Gastrocnemius medialis (tissue), 4 donors: ENCODE measurements at regions not wholly inside any gene's neighbourhood (a gene's known extent, or its start where the extent isn't known, plus 50 kb on each side); places are given as distances from the start of the nearest gene placed in this dataset.

Experiments used
- ATAC-seq, 2 donors: fragments of 150-250 bp; one replicate each; pipeline ENCODE4 v1.9.1; 2016
- DNase-seq, 2 donors: peaks; one replicate each; pipeline ENCODE4 v3.0.0-alpha.2; 2019
- H3K27ac ChIP-seq, 4 donors: fragments of 200-600 bp; sonication (generic); 1 replicate in 1 of 4; 2 replicates in 3 of 4; pipeline ENCODE4 v1.5.1; 2016 to 2018; ENCODE audit warnings: mild to moderate bottlenecking in 2 of 4, moderate library complexity in 1 of 4
- H3K27me3 ChIP-seq, 3 donors: fragments of 200-600 bp; sonication (generic) in 2 of 3; 1 replicate in 1 of 3; 2 replicates in 2 of 3; pipeline versions ENCODE4 v1.5.1 to v1.6.0; 2016 to 2019; ENCODE audit warnings: mild to moderate bottlenecking in 1 of 3, moderate library complexity in 1 of 3
- H3K36me3 ChIP-seq, 2 donors: fragments of 200-600 bp; sonication (generic) in 1 of 2; one replicate each; pipeline ENCODE4 v1.5.1; 2017 to 2018
- H3K4me1 ChIP-seq, 2 donors: fragments of 200-600 bp; sonication (generic) in 1 of 2; one replicate each; pipeline ENCODE4 v1.5.1; 2016 to 2017; ENCODE audit warnings: mild to moderate bottlenecking in 2 of 2
- H3K4me3 ChIP-seq, 4 donors: fragments of 200-600 bp; sonication (generic) in 3 of 4; 1 replicate in 1 of 4; 2 replicates in 3 of 4; pipeline ENCODE4 v1.5.1; 2016 to 2019; ENCODE audit warnings: mild to moderate bottlenecking in 2 of 4
- H3K9me3 ChIP-seq, 3 donors: fragments of 200-600 bp; sonication (generic) in 2 of 3; 1 replicate in 1 of 3; 2 replicates in 2 of 3; pipeline ENCODE4 v1.5.1; 2016 to 2019
- POLR2A ChIP-seq, 2 donors: fragments of 450-650 bp; IDR thresholded peaks; one replicate each; pipeline ENCODE4 v1.6.1; 2017; ENCODE audit warnings: antibody characterized with exemption in 2 of 2, mild to moderate bottlenecking in 2 of 2, moderate library complexity in 2 of 2
- in situ Hi-C, 4 donors: fragments of 200-750 bp; cut with MboI; loops; one replicate each; pipeline versions ENCODE4 v1.15.0 to v1.8.0; 2017; ENCODE audit warnings: low sequenced_read_pairs in 4 of 4
- intact Hi-C: fragments of 100-400 bp; cut with DNase I; formaldehyde crosslinking; loops from one replicate; pipeline ENCODE4 v1.15.1; 2023; ENCODE audit warnings: low total_unique reads
- TF ChIP-seq, protein P1 (sequence below), 5 experiments: fragments of 450-650 bp in 3 of 5; fragments of 200-600 bp in 2 of 5; sonication (generic) in 2 of 5; IDR thresholded peaks in 4 of 5; conservative IDR thresholded peaks in 1 of 5; 1 replicate in 4 of 5; 2 replicates in 1 of 5; pipeline ENCODE4 v1.5.1; 2016 to 2019; ENCODE audit warnings: antibody characterized with exemption in 5 of 5, mild to moderate bottlenecking in 3 of 5, moderate library complexity in 3 of 5

DNA sequence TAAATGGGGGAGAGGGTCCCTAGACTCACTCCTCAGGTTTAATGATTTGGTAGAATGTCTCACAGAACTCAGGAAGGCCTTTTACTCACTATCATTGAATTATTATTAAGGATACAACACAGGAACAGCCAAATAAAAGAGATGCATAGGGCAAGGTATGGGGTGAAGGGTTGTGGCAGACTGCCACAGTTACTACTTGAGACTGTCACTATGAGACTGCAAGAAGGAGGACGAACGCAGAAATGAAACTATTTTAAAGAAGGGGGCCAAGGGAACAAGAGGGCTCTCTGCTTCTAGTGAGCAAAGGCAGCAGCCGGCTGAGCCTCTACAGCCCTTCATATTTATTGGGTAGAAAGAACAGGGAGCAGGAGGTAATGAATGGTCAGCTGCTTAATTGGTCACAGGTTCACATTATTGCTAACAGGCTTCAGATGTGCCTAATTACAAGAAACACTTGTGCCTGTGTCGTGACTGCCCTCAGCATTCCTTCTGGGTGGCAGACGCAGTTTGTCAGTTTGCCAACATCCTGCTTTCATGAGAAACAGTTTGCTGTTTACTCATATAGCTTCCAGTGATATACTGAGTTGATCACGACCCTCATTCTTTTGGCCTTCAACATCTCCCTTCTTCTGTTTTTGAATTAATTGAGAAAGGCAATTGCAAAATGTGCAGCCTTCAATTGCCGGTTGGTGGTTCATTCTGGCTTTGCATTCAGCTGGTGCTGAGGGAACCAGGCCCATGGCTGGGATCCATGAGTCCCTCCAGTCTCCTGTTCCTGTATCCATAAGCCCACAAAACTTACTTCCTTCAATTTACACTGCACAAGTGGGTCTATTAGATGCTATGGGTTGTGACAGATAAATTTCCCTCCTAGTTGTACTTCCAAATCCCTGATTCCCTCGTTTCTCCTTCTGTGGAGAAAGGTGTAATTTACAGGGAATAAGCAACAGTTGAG is 82.8 kb upstream of the PLEKHG7 start:
- ATAC-seq (no peak), DNase-seq (no peak)
- no peaks in the 10 kb centered on the region for H3K36me3 ChIP-seq
- H3K27me3 ChIP-seq: no peaks in the 10 kb centered on the region
- no peaks in the 10 kb centered on the region for H3K4me1 ChIP-seq
- H3K9me3 ChIP-seq: no peaks in the 10 kb centered on the region
- no peak for TF ChIP-seq POLR2A (IDR thresholded peaks at IDR 0.05)
- TF ChIP-seq, protein P1, sequence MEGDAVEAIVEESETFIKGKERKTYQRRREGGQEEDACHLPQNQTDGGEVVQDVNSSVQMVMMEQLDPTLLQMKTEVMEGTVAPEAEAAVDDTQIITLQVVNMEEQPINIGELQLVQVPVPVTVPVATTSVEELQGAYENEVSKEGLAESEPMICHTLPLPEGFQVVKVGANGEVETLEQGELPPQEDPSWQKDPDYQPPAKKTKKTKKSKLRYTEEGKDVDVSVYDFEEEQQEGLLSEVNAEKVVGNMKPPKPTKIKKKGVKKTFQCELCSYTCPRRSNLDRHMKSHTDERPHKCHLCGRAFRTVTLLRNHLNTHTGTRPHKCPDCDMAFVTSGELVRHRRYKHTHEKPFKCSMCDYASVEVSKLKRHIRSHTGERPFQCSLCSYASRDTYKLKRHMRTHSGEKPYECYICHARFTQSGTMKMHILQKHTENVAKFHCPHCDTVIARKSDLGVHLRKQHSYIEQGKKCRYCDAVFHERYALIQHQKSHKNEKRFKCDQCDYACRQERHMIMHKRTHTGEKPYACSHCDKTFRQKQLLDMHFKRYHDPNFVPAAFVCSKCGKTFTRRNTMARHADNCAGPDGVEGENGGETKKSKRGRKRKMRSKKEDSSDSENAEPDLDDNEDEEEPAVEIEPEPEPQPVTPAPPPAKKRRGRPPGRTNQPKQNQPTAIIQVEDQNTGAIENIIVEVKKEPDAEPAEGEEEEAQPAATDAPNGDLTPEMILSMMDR (IDR thresholded peaks at IDR 0.05 in 4 of 5, conservative IDR thresholded peaks at IDR 0.05 in 1 of 5): no peak
- intact Hi-C loops: no loop called here
- in situ Hi-C loops: no loop called here
- H3K27ac ChIP-seq: no peak overlapping the region
- H3K4me3 ChIP-seq: no peak overlapping the region

DNA sequence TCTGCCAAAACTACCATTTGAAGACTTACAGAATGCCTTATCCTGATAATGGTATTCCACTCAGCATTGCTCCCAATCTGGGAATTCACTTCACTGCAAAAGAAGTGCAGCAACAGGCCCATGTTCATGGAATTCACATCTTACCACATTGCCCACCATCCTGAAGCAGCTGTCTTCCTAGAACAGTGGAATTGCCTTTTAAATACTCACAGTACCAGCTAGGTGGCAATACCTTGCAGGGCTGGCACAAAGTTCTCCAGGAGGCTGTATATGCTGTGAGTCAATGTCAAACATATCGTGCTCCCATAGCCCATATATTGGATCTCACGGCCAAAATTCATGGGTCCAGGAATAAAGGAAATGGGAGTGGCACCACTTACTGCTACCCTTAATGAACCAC is 83.8 kb upstream of the PLEKHG7 start:
- no peaks in the 10 kb centered on the region for H3K36me3 ChIP-seq
- no peaks in the 10 kb centered on the region for H3K27me3 ChIP-seq
- H3K9me3 ChIP-seq: no peaks in the 10 kb centered on the region
- in situ Hi-C loops: no loop called here
- DNase-seq (no peak), ATAC-seq (no peak)
- no peak for TF ChIP-seq POLR2A (IDR thresholded peaks at IDR 0.05)
- TF ChIP-seq, protein P1 (IDR thresholded peaks at IDR 0.05 in 4 of 5, conservative IDR thresholded peaks at IDR 0.05 in 1 of 5): no peak
- intact Hi-C loops: no loop called here
- no peak overlapping the region for H3K4me3 ChIP-seq
- H3K27ac ChIP-seq: no peak overlapping the region
- no peaks in the 10 kb centered on the region for H3K4me1 ChIP-seq

DNA sequence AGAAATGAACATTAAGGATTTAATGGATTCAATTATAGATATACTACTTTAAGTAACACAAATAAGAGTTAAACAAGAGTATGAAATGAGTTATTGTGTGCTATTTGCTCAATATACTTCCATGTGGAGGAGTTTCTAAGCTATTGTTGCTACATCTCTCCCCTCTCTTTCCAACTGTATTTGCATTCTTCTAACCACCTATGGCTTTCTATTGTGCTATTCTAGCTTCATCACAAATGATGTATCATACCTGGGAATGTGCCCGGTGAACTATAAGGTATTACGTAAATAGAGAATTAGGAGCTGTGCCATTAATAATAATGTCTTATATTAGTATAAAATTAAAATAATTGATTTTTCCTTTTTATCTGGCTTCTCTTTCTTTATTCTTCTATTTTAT is 87.1 kb upstream of the PLEKHG7 start:
- Histone ChIP-seq H3K36me3 (no peaks in the 10 kb centered on the region), H3K4me3 (no peak overlapping the region), H3K27me3 (no peaks in the 10 kb centered on the region), H3K9me3 (no peaks in the 10 kb centered on the region), H3K27ac (no peak overlapping the region), H3K4me1 (no peaks in the 10 kb centered on the region)
- no peak for DNase-seq
- ATAC-seq: no peak
- intact Hi-C loops: no loop called here
- in situ Hi-C loops: no loop called here
- TF ChIP-seq, protein P1 (IDR thresholded peaks at IDR 0.05 in 4 of 5, conservative IDR thresholded peaks at IDR 0.05 in 1 of 5): no peak
- TF ChIP-seq POLR2A (IDR thresholded peaks at IDR 0.05): no peak

DNA sequence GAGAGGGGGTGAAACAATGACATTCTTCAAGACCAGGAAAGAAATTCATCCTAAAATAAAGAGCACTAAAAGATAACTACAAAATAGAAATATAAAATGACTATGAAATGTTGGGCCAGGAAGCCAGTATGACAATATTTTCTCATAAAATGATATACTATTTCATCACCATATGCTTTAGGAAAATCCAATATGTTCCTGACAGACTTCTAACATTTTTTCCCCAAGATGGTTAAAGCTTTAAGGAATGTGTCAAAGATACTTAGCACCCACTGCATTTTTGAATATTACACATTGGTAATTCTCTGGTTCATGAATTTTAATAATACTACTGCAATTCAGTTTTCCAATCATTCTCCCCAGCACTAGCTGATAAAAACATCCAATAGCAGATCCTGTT is 87.7 kb upstream of the PLEKHG7 start:
- Histone ChIP-seq H3K4me3 (no peak overlapping the region), H3K9me3 (no peaks in the 10 kb centered on the region), H3K4me1 (no peaks in the 10 kb centered on the region), H3K27me3 (no peaks in the 10 kb centered on the region), H3K27ac (no peak overlapping the region), H3K36me3 (no peaks in the 10 kb centered on the region)
- DNase-seq: no peak
- intact Hi-C loops: no loop called here
- in situ Hi-C loops: no loop called here
- TF ChIP-seq, protein P1 (IDR thresholded peaks at IDR 0.05 in 4 of 5, conservative IDR thresholded peaks at IDR 0.05 in 1 of 5): no peak
- TF ChIP-seq POLR2A (IDR thresholded peaks at IDR 0.05): no peak
- no peak for ATAC-seq
